ENCODE measurements at regions not wholly inside any gene's neighbourhood (a gene's known extent, or its start where the extent isn't known, plus 50 kb on each side); places are given as distances from the start of the nearest gene placed in this dataset.

DNA sequence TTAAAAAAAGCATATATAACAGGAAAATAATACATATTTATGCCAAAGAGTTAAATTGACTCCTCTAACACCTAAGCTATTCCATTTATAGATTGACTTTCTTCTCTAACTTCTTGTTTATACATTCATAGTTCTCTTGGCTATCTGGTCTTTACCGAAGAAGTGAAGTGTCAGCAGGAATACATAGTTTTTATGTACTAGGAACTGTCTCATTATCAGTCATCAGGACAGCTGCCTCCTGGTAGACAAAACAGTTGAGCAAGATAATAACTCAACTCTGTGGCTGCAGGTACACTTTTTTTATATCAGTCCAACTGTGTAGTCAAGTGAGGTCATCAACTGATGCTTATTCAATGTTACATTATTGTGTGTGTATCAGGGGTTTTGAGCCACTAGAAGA lies 1436.0 kb upstream of the NUDT12 start:
- H3K27ac ChIP-seq, result no peak overlapping the region
- H3K27me3 ChIP-seq, result no peaks in the 10 kb centered on the region
- no peaks in the 10 kb centered on the region for H3K36me3 ChIP-seq
- no peak overlapping the region for H3K4me3 ChIP-seq
- DNase-seq, result no peak
- intact Hi-C loops (cut with DNase I; ENCODE audit: low total_unique reads), result no loop called here
- H3K4me1 ChIP-seq, result no peaks in the 10 kb centered on the region
- TF ChIP-seq, protein P1, sequence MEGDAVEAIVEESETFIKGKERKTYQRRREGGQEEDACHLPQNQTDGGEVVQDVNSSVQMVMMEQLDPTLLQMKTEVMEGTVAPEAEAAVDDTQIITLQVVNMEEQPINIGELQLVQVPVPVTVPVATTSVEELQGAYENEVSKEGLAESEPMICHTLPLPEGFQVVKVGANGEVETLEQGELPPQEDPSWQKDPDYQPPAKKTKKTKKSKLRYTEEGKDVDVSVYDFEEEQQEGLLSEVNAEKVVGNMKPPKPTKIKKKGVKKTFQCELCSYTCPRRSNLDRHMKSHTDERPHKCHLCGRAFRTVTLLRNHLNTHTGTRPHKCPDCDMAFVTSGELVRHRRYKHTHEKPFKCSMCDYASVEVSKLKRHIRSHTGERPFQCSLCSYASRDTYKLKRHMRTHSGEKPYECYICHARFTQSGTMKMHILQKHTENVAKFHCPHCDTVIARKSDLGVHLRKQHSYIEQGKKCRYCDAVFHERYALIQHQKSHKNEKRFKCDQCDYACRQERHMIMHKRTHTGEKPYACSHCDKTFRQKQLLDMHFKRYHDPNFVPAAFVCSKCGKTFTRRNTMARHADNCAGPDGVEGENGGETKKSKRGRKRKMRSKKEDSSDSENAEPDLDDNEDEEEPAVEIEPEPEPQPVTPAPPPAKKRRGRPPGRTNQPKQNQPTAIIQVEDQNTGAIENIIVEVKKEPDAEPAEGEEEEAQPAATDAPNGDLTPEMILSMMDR (IDR thresholded peaks at IDR 0.05), result no peak
- H3K9me3 ChIP-seq, result no peaks in the 10 kb centered on the region

DNA sequence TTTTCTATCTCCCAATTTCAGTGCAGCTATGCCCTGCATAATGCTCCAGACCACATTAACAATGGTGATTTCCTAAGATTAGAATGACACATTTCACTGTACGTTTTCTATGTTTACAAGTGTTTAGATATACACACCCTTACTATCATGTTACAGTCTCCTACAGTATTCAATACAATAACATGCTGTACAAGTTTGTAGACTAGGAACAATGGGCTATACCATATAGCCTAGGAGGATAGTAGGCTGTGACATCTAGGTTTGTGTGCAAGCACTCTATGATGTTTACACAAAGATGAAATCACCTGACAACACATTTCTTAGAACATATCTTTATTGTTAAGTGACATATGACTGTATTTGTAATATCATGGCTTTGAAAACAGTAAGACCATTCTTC lies 1435.6 kb upstream of the NUDT12 start:
- Histone ChIP-seq H3K9me3 (no peaks in the 10 kb centered on the region), H3K4me3 (no peak overlapping the region), H3K27me3 (no peaks in the 10 kb centered on the region), H3K4me1 (no peaks in the 10 kb centered on the region), H3K27ac (no peak overlapping the region), H3K36me3 (no peaks in the 10 kb centered on the region)
- intact Hi-C loops (cut with DNase I; ENCODE audit: low total_unique reads), result no loop called here
- DNase-seq, result no peak
- TF ChIP-seq, protein P1 (IDR thresholded peaks at IDR 0.05), result no peak

DNA sequence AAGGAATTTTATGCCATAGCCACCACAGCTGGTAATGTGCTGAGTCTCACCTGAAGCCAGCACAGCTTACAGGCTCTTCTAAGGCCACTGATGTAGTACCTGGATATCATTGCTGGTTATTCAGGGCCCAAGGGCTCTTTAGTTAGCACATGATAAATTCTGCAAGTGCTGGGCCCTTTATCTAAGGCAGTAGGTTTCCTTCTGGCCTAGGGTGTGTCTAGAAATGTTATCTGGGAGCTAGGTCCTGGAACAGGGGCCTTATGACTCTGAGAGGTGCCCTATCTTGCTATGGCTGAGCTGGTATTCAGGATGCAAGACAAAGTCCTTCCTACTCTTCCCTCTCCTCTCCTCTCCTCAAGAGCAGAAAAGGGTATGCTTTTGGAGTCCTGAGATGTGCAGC lies 1424.5 kb upstream of the NUDT12 start:
- Histone ChIP-seq H3K36me3 (no peaks in the 10 kb centered on the region), H3K4me3 (no peak overlapping the region), H3K4me1 (no peaks in the 10 kb centered on the region), H3K27ac (no peak overlapping the region), H3K27me3 (no peaks in the 10 kb centered on the region), H3K9me3 (peaks cover 0 to 4% (median 0%) of the 10 kb centered on the region in 3 donors)
- no peak for DNase-seq
- intact Hi-C loops (cut with DNase I; ENCODE audit: low total_unique reads), result no loop called here
- TF ChIP-seq, protein P1 (IDR thresholded peaks at IDR 0.05), result no peak

DNA sequence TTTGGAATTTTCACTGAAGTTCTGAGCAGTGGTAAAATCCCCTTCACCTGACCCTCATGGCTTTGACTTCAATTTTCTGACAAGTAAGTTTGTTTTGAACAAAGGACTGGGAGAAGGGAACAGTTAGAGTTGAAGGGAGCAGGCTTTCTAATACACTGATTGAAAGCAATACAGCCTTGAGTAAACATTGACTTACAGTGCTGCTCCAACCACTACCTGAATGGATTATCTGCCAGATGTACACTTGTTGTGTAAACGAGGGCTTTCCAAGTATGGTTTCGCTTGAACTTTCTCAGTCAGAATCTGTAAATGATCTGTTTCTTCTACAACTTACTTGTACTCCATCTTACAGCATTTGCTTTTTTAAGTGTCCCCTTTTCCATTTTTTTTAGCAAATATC lies 1414.9 kb upstream of the NUDT12 start:
- Histone ChIP-seq H3K4me3 (no peak overlapping the region), H3K36me3 (no peaks in the 10 kb centered on the region), H3K27me3 (no peaks in the 10 kb centered on the region), H3K4me1 (no peaks in the 10 kb centered on the region), H3K9me3 (no peaks in the 10 kb centered on the region), H3K27ac (no peak overlapping the region)
- intact Hi-C loops (cut with DNase I; ENCODE audit: low total_unique reads), result no loop called here
- no peak for DNase-seq
- TF ChIP-seq, protein P1 (IDR thresholded peaks at IDR 0.05), result no peak

DNA sequence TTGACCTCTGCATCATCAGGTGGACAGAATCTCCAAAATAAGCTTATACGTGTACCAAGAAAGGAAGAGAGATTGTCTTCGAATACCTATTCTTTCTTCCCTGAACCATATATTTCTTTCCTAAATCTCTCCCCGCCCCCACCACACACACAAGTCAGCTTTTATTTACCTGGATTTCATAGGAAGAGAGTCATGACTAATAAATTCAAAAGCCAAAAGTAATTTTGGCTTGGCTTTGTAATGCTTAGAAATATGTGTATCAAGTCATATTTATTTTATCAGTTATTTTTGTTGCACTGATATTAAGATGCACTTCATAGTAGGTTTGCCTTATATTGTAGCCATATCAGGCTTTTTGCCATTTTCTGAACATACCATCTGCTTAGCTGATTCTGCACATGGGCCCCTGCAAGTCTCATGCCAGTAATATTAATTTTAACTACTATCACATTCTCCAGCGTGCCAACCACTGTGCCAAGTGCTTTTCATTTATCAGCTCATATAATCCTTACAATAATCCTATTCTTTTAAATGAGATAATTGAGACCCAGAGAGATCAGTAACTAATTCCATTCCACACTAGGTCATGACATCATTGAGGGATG lies 1405.3 kb upstream of the NUDT12 start:
- Histone ChIP-seq H3K27me3 (no peaks in the 10 kb centered on the region), H3K27ac (no peak overlapping the region), H3K36me3 (no peaks in the 10 kb centered on the region), H3K9me3 (no peaks in the 10 kb centered on the region), H3K4me1 (no peaks in the 10 kb centered on the region), H3K4me3 (no peak overlapping the region)
- TF ChIP-seq, protein P1 (IDR thresholded peaks at IDR 0.05), result no peak
- intact Hi-C loops (cut with DNase I; ENCODE audit: low total_unique reads), result no loop called here
- DNase-seq, result no peak

DNA sequence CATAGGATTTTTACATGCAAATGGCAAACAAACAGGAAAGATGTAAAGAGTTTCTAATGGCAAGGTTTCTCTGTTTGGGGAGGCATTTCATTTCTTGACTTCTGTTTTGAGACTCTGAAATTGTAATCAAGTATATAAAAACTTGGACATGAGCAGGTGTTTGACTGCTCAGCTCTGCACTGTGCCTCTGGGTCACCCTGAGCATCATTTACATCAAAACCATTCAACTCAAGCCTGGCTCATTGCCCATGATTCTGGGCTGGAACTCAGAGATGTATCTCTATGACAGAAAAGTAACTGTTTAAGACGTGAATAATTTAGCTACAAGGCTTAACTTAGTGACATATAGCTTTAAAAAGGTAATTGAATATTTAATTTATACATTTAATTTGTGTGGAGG lies 1402.4 kb upstream of the NUDT12 start:
- no peak overlapping the region for H3K4me3 ChIP-seq
- intact Hi-C loops (cut with DNase I; ENCODE audit: low total_unique reads), result no loop called here
- H3K9me3 ChIP-seq, result no peaks in the 10 kb centered on the region
- no peaks in the 10 kb centered on the region for H3K27me3 ChIP-seq
- H3K4me1 ChIP-seq, result no peaks in the 10 kb centered on the region
- TF ChIP-seq, protein P1 (IDR thresholded peaks at IDR 0.05), result no peak
- DNase-seq, result no peak
- H3K36me3 ChIP-seq, result no peaks in the 10 kb centered on the region
- no peak overlapping the region for H3K27ac ChIP-seq
